ENCODE measurements at regions not wholly inside any gene's neighbourhood (a gene's known extent, or its start where the extent isn't known, plus 50 kb on each side); places are given as distances from the start of the nearest gene placed in this dataset.
"Not testable (repeated sequence)": the region's sequence is repeated elsewhere in the genome, so short reads cannot be mapped to it uniquely, and the experiment has no call there.

DNA sequence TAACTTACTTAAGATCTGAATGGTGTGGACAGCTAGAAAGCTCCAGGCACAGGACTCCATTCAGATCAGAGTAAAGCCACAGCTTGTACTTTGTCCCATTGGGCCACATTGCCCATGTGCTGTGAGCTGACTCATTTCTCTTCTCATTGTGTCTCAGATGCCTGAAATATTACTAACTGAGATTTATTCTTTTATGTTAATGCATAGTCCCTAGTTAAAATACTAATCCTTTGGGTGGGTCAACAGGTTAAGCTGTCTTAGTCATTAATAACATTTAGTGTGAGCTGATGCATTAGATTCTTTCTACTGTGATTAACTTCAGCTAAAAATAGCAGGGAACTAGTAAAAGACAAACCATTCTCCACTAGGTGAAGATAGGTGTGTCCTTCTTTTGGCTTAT, 104.7 kb upstream of the ARMC3 start:
- no peaks in the 10 kb centered on the region for H3K36me3 Mint-ChIP-seq (ENCODE audit: low read depth, unreplicated experiment)
- H2AFZ ChIP-seq (ENCODE audit: low read depth, low read length) = no peak overlapping the region
- H3K79me2 ChIP-seq (ENCODE audit: insufficient read depth, low read length) = no peaks in the 10 kb centered on the region
- TF ChIP-seq CTCF (IDR thresholded peaks at IDR 0.05; ENCODE audit: insufficient read depth, low read depth, low read length) = no peak
- no peak for TF ChIP-seq EZH2 (IDR thresholded peaks at IDR 0.05; ENCODE audit: insufficient read depth, low read length)
- H3K27me3 Mint-ChIP-seq (ENCODE audit: low read depth, unreplicated experiment) = no peaks in the 10 kb centered on the region
- peak overlapping the region; percentile 73 for H3K27ac ChIP-seq (ENCODE audit: low read depth, low read length)
- H3K9ac ChIP-seq (ENCODE audit: low read length) = peak overlapping the region; percentile 26
- H3K4me2 ChIP-seq (ENCODE audit: low read length) = peak overlapping the region; percentile 44
- H3K36me3 ChIP-seq (ENCODE audit: insufficient read depth, low read length) = no peaks in the 10 kb centered on the region
- H3K4me1 Mint-ChIP-seq (ENCODE audit: low read depth, unreplicated experiment) = peaks cover 28% of the 10 kb centered on the region
- FAIRE-seq (peak; percentile 70), DNase-seq (ENCODE audit: low read depth) (peak; percentile 95)
- H3K4me1 ChIP-seq (ENCODE audit: insufficient read depth, low read length) = peaks cover 34% of the 10 kb centered on the region
- H3K4me3 Mint-ChIP-seq (ENCODE audit: unreplicated experiment) = peak overlapping the region; percentile 15
- H4K20me1 ChIP-seq (ENCODE audit: insufficient read depth, low read length) = no peaks in the 10 kb centered on the region
- H3K27ac Mint-ChIP-seq (ENCODE audit: unreplicated experiment) = peak overlapping the region; percentile 62
- no peaks in the 10 kb centered on the region for H3K9me3 ChIP-seq (ENCODE audit: insufficient read depth, low read depth, low read length)
- H3K27me3 ChIP-seq (ENCODE audit: insufficient read depth, low read length) = no peaks in the 10 kb centered on the region
- H3K9me3 Mint-ChIP-seq (ENCODE audit: unreplicated experiment) = peaks cover 3% of the 10 kb centered on the region
- no peak overlapping the region for H3K4me3 ChIP-seq (ENCODE audit: insufficient read depth, low read depth, low read length)

- H3K4me3 Mint-ChIP-seq (ENCODE audit: unreplicated experiment); H2AFZ ChIP-seq (ENCODE audit: low read depth, low read length); H3K27ac Mint-ChIP-seq (ENCODE audit: unreplicated experiment); H3K9me3 ChIP-seq (ENCODE audit: insufficient read depth, low read depth, low read length); H3K27me3 ChIP-seq (ENCODE audit: insufficient read depth, low read length); H3K9me3 Mint-ChIP-seq (ENCODE audit: unreplicated experiment); H3K9ac ChIP-seq (ENCODE audit: low read length); DNase-seq (ENCODE audit: low read depth); H3K79me2 ChIP-seq (ENCODE audit: insufficient read depth, low read length); H3K4me3 ChIP-seq (ENCODE audit: insufficient read depth, low read depth, low read length); FAIRE-seq; H4K20me1 ChIP-seq (ENCODE audit: insufficient read depth, low read length); H3K36me3 Mint-ChIP-seq (ENCODE audit: low read depth, unreplicated experiment); H3K36me3 ChIP-seq (ENCODE audit: insufficient read depth, low read length); H3K27me3 Mint-ChIP-seq (ENCODE audit: low read depth, unreplicated experiment): not testable (repeated sequence)
- Histone ChIP-seq H3K27ac (ENCODE audit: low read depth, low read length) (peak overlapping the region; percentile 34), H3K4me2 (ENCODE audit: low read length) (peak overlapping the region; percentile 55), H3K4me1 (ENCODE audit: insufficient read depth, low read length) (peaks cover 41% of the 10 kb centered on the region)
- peaks cover 31% of the 10 kb centered on the region for H3K4me1 Mint-ChIP-seq (ENCODE audit: low read depth, unreplicated experiment)
These were observed 105.9 kb upstream of the ARMC3 start for GRCh38 chr10:22821921-22822320.

GRCh38 chr10:22821501-22821900, 106.4 kb upstream of the ARMC3 start:
- Histone ChIP-seq H3K4me1 (ENCODE audit: insufficient read depth, low read length) (peaks cover 45% of the 10 kb centered on the region), H3K79me2 (ENCODE audit: insufficient read depth, low read length) (no peaks in the 10 kb centered on the region), H3K27me3 (ENCODE audit: insufficient read depth, low read length) (no peaks in the 10 kb centered on the region), H3K9ac (ENCODE audit: low read length) (no peak overlapping the region), H2AFZ (ENCODE audit: low read depth, low read length) (no peak overlapping the region), H3K9me3 (ENCODE audit: insufficient read depth, low read depth, low read length) (no peaks in the 10 kb centered on the region), H3K36me3 (ENCODE audit: insufficient read depth, low read length) (no peaks in the 10 kb centered on the region), H3K4me3 (ENCODE audit: insufficient read depth, low read depth, low read length) (no peak overlapping the region), H4K20me1 (ENCODE audit: insufficient read depth, low read length) (no peaks in the 10 kb centered on the region), H3K4me2 (ENCODE audit: low read length) (peak overlapping the region; percentile 55), H3K27ac (ENCODE audit: low read depth, low read length) (peak overlapping the region; percentile 34)
- peaks cover 3% of the 10 kb centered on the region for H3K9me3 Mint-ChIP-seq (ENCODE audit: unreplicated experiment)
- H3K4me3 Mint-ChIP-seq (ENCODE audit: unreplicated experiment) = no peak overlapping the region
- DNase-seq (ENCODE audit: low read depth) (peak; percentile 93), FAIRE-seq (no peak)
- TF ChIP-seq EZH2 (IDR thresholded peaks at IDR 0.05; ENCODE audit: insufficient read depth, low read length) (no peak), CTCF (IDR thresholded peaks at IDR 0.05; ENCODE audit: insufficient read depth, low read depth, low read length) (no peak)
- no peak overlapping the region for H3K27ac Mint-ChIP-seq (ENCODE audit: unreplicated experiment)
- H3K4me1 Mint-ChIP-seq (ENCODE audit: low read depth, unreplicated experiment) = peaks cover 33% of the 10 kb centered on the region
- no peaks in the 10 kb centered on the region for H3K36me3 Mint-ChIP-seq (ENCODE audit: low read depth, unreplicated experiment)
- no peaks in the 10 kb centered on the region for H3K27me3 Mint-ChIP-seq (ENCODE audit: low read depth, unreplicated experiment)
